Stimulated activated CD4-positive, alpha-beta T cell treated with anti-CD3 and anti-CD28 coated beads, Interleukin-15, amount 100 ng/mL, for 48 hours (primary cell): ENCODE measurements at regions not wholly inside any gene's neighbourhood (a gene's known extent, or its start where the extent isn't known, plus 50 kb on each side); places are given as distances from the start of the nearest gene placed in this dataset.
"Not testable (repeated sequence)": the region's sequence is repeated elsewhere in the genome, so short reads cannot be mapped to it uniquely, and the experiment has no call there.

ENCODE experiments used
- DNase-seq, 2 donors: peaks; one replicate each; pipeline ENCODE4 v3.0.0-alpha.2; 2020; ENCODE audit warnings: low read depth in 2 of 2

GRCh38 chrX:137646472-137646871 is 80.5 kb downstream of the ZIC3 start:
- no peak for DNase-seq

- no peak for DNase-seq
These were observed 85.7 kb downstream of the ZIC3 start for GRCh38 chrX:137651647-137652046.

GRCh38 chrX:137652086-137652485 is 86.2 kb downstream of the ZIC3 start:
- no peak for DNase-seq

- DNase-seq = no peak
These were observed 88.6 kb downstream of the ZIC3 start for GRCh38 chrX:137654481-137654880.

GRCh38 chrX:137667776-137668175 is 101.8 kb downstream of the ZIC3 start:
- DNase-seq = no peak

GRCh38 chrX:137684591-137684990 is 118.7 kb downstream of the ZIC3 start:
- no peak for DNase-seq

- no peak for DNase-seq
These were observed 129.5 kb downstream of the ZIC3 start for GRCh38 chrX:137695417-137695816.

GRCh38 chrX:137707348-137707747 is 141.4 kb downstream of the ZIC3 start:
- DNase-seq = no peak

- DNase-seq = no peak
These were observed 176.9 kb downstream of the ZIC3 start for GRCh38 chrX:137742846-137743245.

GRCh38 chrX:137743414-137743813 is 177.5 kb downstream of the ZIC3 start:
- no peak for DNase-seq

- no peak for DNase-seq
These were observed 180.4 kb downstream of the ZIC3 start for GRCh38 chrX:137746289-137746688.

GRCh38 chrX:137747244-137748043 is 181.5 kb downstream of the ZIC3 start:
- DNase-seq = no peak

- DNase-seq = no peak
These were observed 182.9 kb downstream of the ZIC3 start for GRCh38 chrX:137748827-137749226.

GRCh38 chrX:137749246-137749645 is 183.3 kb downstream of the ZIC3 start:
- DNase-seq = no peak

- no peak for DNase-seq
These were observed 205.6 kb downstream of the ZIC3 start for GRCh38 chrX:137771537-137771936.

- no peak for DNase-seq
These were observed 226.3 kb downstream of the ZIC3 start for GRCh38 chrX:137792214-137792613.

GRCh38 chrX:137797926-137798325 is 232.0 kb downstream of the ZIC3 start:
- not testable (repeated sequence) for DNase-seq

GRCh38 chrX:137823257-137823656 is 257.3 kb downstream of the ZIC3 start:
- no peak for DNase-seq

GRCh38 chrX:137847376-137847775 is 281.4 kb downstream of the ZIC3 start:
- no peak for DNase-seq

- no peak for DNase-seq
These were observed 282.5 kb downstream of the ZIC3 start for GRCh38 chrX:137848266-137848905.

- DNase-seq = no peak
These were observed 286.6 kb downstream of the ZIC3 start for GRCh38 chrX:137852502-137852901.

- no peak for DNase-seq
These were observed 289.6 kb downstream of the ZIC3 start for GRCh38 chrX:137855490-137855889.

GRCh38 chrX:137858106-137858505 is 292.2 kb downstream of the ZIC3 start:
- DNase-seq = no peak
